HG02884 (cell line): ENCODE measurements at regions not wholly inside any gene's neighbourhood (a gene's known extent, or its start where the extent isn't known, plus 50 kb on each side); places are given as distances from the start of the nearest gene placed in this dataset.
"Not testable (repeated sequence)": the region's sequence is repeated elsewhere in the genome, so short reads cannot be mapped to it uniquely, and the experiment has no call there.

Experiments used
- ATAC-seq: cut with Tn5 transposase; IDR thresholded peaks from one replicate; pipeline ENCODE4 v1.9.1; 2021; ENCODE audit warnings: mild to moderate bottlenecking, moderate library complexity; ENCODE audit not compliant: unreplicated experiment

DNA sequence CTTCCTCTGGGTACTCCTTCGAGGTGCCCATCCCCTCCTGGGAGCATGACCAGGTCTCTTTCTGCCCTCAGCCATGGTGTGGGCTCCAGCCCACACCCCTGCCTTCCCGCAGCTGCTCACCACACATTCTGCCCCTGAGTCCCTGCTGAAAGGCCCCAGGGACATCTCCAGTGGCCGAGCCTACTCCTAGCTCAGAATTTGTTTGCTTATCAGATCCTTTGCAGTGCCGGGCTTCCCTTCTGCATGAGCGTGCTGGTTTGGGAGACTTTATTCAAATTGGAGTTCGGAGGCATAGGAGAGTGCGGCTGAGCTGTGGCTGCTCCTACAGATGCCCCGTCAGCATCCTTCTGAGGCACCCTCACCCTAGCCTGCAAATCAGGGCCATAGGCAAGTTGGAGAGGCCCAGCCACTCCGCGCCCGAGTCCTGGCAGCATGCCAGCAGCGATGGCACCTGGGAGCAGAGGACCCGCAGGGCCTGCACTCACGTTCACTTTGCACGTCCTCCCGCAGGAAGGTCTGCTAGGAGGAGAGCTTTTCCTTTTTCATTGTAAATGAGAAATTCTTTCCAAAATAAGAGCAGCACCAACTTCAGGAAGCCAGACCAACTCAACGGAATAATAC is 327.3 kb downstream of the QKI start:
- no peak for ATAC-seq

DNA sequence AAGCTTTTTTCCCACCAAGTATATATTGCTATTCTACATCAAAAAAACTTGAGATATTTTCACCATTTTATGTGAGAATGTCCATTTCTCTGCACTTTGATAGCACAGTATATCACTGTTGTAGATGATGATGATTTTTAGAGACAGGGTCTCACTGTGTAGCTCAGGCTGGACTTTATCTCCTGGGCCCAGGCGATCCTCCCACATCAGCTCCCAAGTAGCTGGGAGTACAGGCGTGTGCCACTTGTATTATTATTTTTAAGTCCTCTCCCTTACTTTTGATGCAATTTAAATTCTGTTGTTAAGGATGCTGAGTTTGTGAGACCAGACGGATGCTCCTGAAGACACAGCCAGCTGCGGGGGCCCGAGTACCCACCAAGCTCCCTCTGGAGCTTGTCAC is 326.8 kb downstream of the QKI start:
- no peak for ATAC-seq

- ATAC-seq, result no peak
These were observed 325.4 kb downstream of the QKI start for GRCh38 chr6:163739966-163740365.

- no peak for ATAC-seq
These were observed 324.8 kb downstream of the QKI start for GRCh38 chr6:163739408-163739725.

DNA sequence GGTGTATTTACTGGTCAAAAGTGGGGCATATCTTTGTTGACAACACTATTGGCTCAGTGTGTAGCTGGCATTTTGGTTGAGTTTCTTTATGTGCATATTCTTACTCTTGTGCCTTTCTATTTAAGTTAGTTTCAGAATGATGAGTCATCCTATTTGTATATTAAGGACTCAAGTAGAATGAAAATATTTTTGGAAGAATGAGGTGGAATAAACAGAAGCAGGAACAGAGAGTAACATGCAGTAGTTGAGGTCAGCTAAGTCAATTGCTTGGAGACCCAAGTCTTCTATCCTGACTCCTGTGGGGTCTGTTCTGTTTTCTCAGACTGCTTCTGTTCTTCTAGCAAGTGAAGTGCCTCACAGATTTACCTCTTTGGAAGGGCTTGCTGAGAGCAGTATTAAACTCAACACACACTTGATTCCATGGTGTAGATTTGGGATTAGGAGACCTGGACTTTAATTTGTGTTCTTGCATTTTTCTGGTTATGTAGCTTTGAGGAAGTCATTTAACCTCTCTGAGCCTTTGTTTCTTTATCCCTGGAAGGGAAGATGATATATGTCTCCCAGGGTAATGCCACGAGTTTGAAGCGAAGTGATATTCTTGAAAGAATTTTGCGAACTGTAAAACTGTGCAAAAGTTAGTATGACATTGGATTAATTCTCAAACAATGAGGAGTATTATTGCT is 324.3 kb downstream of the QKI start:
- no peak for ATAC-seq

- no peak for ATAC-seq
These were observed 323.8 kb downstream of the QKI start for GRCh38 chr6:163738304-163738703.

DNA sequence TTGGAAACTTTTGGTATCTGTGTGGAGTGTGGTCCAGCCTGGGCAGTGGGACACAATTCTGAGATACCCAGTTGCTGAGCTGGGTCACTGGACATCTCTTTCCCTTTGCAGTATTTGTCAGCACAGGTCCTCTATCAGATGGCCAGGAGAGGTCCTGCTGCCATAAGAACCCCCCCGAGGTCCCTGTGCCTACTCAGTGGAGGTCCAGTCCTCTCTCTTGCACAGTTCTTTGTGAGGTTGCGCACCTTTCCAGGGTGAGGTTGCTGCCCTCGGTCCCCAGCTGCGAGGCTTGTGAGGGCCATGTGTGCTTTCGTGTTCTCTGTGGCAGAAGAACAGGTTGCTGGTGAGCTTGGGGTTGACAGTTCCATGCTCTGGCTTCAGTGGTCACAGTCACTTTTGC is 320.6 kb downstream of the QKI start:
- ATAC-seq, result no peak

- no peak for ATAC-seq
These were observed 318.5 kb downstream of the QKI start for GRCh38 chr6:163733061-163733460.

DNA sequence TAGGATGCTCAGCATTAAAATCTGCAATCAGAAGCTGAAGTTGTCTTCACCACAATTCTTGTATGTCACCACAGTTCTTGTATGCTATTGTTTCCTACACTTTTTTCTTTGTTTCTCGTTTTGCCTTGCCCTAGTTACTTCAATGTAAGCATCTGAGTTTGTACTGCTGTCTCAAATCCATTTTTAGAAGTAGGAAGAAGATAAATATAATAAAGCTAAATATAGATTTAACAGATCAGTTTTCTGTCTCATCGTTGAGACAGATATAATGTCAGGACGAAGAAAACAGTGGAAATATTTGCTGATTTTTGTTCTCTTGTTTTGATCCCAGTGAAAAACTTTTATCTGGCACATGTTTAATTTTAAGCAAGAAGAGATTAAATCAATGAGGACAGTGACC is 318.0 kb downstream of the QKI start:
- ATAC-seq, result no peak

GRCh38 chr6:163732014-163732351 is 317.5 kb downstream of the QKI start:
- not testable (repeated sequence) for ATAC-seq

DNA sequence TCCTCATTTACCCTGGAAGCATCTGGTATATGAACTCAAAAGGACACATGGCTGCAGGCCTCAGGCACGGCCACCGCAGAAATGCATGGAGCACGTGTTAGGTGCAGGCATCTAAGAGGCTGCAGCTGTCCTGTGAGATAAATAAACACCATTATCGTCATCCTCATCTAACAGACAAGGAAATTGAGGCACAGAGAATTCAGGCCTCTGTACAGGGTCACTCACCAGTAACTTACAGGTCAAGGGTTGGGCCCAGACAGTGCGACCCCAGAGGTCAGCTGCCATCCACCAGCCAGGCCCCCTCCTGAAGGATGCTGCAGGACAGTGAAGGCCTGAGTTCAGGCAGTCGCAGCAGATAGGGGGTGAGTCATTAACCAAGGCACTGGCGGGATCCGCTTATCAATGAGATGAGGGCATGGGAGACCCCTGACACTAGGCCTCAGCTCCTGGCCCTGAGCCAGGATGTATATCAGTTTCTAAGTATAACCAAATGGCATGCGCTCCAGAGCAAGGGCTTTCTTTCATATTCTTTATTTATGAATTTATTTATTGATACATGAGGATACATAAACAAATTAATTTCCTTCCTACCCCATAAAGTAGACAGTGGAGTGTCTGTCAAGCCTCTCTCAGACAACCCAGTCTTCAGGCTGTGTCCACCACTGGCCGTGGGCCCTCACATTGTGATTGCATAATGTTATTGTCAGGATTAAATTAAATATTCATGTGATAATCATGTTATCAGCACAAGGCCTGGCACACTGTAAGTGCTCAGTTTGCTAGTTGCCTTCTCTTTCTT is 316.9 kb downstream of the QKI start:
- no peak for ATAC-seq

DNA sequence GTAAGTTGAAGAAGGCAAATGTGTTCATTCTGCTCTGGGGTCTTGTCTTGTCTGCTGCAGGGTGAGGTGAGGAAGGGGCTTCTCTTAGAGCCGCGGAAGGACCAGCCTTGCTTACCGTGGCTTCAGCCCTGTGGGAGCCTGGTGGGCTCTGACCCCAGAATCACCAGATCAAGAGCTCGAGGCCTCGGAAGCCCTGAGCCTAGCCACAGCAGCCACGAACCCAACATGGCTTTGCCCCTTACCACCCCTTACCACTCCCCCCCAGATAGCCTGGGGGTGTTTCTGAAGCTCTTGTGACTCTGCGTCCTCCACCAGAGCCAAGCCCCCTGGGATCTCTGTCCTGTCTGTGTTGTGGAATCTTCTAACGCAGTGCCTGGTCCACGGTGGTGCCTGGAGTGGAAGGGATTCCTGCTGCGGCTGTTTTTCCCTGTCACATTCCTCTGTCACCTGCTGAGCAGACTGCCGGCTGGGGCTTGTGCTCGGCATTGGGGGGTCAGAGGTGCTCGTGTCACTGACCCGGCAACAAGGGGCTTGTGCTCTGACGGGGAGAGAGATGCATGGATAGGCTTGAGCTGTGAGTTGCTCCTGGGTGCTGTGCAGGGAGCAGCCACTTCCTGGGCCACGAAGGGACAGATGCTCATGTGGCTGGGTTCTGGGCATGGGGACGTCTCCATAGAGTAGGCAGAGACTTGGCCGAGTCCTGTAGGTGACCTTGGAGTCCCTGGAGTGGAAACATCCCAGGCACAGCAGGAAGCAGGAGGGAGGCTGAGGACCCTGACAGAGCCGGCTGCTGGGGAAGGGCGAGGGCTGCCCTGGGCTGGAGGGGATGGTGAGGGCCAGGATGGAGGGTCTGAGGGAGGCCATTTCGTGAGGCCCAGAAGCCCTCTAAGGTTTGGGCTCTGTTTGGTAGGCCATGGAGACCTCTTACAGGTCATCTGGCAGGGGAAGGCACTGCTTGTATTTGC is 316.0 kb downstream of the QKI start:
- no peak for ATAC-seq

DNA sequence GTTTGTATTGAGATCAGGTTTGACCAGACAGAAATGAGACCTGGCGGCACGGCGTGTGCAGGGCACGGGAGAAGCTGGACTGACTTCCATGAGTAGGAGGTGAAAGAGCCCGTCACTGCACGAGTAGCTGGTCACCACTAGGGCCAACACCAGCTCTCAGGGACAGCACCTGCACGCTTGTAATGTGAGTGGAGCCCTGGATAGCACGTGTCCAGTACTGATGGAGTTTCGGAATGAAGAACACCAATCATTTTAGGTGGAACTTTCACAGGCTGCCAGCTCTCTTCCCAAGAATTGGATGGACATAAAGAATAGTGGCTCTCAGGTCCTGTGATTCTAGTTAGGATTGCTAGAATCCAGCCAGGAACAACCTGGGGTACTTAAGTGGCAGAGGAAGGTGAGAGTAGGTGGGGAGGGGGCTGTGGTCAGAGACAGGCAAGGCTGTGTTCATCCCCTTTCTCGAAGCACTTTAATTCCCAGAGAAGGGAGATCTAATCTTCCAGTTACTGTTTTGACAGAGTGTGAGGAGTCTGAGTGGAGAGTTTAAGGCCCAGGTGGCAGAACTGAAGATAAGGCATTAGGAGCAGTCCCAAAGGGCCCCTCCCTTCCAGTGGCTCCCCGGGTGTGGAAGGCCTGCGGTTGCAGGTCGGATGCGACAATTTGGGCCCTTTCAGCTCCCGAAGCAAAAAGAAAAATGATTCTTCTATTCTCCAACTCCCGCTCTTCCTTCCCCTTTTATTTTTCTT is 314.8 kb downstream of the QKI start:
- no peak for ATAC-seq

DNA sequence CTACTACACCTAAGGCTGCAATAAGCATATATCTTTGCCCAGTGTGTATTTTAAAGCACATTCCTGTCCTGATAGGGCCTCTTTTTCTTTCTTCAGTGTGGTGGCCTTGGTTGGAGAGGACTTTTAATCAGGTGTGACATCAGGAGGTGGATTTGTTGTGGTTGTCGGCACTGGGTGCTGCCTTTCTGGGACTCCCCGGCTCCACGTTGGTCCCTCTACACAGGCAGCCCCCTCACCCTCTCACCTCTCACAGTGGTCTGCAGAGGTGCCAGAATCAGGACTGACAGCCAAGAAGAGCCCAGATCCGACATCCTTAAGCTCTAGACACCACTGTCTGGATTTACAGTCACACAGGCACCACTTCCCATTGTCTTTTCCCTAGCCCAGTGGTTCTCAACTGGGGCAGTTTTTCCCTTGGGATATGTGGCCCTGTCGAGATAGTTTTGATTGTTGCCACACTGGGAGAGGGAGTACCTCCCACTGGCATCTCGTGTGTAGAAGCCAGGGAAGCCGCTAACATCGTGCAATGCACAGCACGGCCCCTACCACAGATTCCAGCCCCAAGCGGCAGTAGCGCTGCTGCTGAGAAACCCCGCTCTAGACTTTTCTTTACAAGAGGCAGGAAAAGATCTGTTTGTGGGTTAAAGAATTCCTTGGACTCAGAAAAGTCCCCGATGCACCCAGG is 314.1 kb downstream of the QKI start:
- ATAC-seq, result no peak

- ATAC-seq, result no peak
These were observed 311.6 kb downstream of the QKI start for GRCh38 chr6:163726037-163726695.

DNA sequence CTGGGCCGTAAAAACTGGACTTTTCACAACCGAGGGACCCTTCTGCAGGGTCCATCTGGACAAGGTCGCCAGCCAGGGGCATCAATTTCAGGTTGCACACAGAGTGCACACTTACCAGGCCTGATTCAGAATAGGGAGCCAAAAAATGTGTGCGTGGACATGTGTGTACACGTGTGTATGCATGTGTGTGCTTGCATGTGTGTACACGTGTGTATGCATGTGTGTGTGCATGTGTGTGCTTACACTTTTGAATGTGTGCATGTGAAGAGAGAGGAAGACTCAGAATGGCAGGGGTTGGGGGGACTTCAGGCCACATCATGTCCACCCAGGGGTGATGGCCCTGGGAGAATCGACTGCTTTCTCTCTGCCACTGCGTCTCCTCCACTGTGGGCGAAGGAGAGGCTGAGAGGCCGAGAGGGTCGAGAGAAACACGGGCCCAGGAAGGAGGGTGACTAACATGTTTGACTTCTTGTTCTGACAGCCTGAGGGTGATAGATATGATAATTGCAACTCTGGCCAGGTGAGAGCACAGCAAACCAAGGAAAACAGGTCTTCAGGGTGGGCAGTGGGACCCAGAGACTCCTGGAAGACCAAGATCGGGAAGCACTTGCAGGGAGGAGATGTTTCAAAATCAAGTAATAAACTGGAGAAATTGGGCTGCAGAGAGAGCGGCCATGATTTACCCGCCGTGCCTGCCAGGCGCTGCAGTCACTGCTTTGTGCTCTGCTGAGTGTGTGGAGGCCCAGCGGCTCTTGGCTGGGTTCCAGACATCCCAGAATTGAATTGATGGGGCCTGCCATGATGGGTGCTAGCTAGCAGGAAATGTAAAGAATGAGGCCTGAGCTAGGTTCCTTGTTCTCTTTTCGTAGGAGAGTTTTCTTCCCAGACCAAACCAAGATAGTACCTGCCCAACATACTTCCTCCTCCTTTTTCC is 310.8 kb downstream of the QKI start:
- no peak for ATAC-seq

DNA sequence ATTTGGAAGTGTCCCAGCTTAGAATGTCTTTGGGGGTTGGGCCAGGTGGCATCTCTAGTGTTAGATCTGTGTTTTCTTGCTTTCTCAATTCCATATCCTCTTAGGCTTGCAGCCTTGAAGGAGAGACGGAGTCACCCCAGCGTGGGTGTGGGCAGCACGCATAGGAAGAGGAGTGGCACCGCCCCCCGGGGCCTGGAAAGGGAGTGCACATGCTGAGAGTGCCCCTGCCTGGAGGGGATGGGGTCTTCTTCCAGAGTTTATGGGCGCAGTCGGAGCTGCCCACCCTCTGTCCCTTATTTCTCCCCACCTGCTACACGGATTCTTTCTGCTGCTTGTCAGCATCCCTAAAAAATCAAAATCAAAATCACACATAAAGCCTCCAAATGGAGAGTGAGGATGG is 309.7 kb downstream of the QKI start:
- no peak for ATAC-seq

DNA sequence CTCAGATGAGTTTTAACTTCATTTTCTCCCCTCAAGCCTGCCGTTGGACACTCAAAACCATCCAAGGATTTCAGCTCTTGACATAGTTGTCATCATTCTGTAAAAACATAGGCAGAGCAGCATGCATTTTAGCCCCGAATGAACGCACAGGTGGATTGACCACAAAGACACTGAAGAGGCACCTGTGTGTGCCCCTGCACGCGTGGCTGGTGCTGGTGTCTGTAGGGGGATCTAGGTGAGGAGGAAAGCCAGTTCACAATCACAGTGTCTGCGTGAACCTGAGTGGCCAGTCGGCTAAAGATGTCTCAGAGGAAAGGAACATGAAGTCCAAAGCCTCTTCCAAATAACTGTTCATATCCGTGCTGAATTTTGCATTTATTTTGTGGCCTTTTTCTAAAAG is 309.2 kb downstream of the QKI start:
- no peak for ATAC-seq
